Prostate gland (tissue), 2 donors: ENCODE measurements at regions not wholly inside any gene's neighbourhood (a gene's known extent, or its start where the extent isn't known, plus 50 kb on each side); places are given as distances from the start of the nearest gene placed in this dataset.

Source experiments
- DNase-seq: peaks from one replicate; pipeline ENCODE4 v3.0.0-alpha.2; 2019; ENCODE audit warnings: low spot score
- H3K27ac ChIP-seq, 2 donors: fragments of 200-600 bp; sonication (generic); 2 replicates each; pipeline ENCODE4 v1.5.1; 2017 to 2019
- H3K27me3 ChIP-seq: fragments of 200-600 bp; sonication (generic); replicated peaks from 2 replicates; pipeline ENCODE4 v1.5.1; 2019; ENCODE audit not compliant: insufficient read depth
- H3K36me3 ChIP-seq, 2 donors: fragments of 200-600 bp; sonication (generic); 1 replicate in 1 of 2; 2 replicates in 1 of 2; pipeline versions ENCODE4 v1.5.1 to v1.8.1; 2017 to 2019
- H3K4me1 ChIP-seq: fragments of 200-600 bp; sonication (generic); replicated peaks from 2 replicates; pipeline ENCODE4 v1.5.1; 2019
- H3K4me3 ChIP-seq, 2 donors: fragments of 200-600 bp; sonication (generic); 2 replicates each; pipeline ENCODE4 v1.5.1; 2017 to 2019
- H3K9me3 ChIP-seq: fragments of 200-600 bp; sonication (generic); 2 replicates; pipeline ENCODE4 v1.5.1; 2017
- CTCF ChIP-seq, 4 experiments: fragments of 200-600 bp in 2 of 4; fragments of 450-650 bp in 2 of 4; sonication (generic) in 2 of 4; IDR thresholded peaks; 1 replicate in 3 of 4; 2 replicates in 1 of 4; pipeline ENCODE4 v1.5.1; 2016 to 2019; ENCODE audit warnings: antibody characterized with exemption in 4 of 4, mild to moderate bottlenecking in 2 of 4, moderate library complexity in 2 of 4
- POLR2A ChIP-seq: fragments of 450-650 bp; IDR thresholded peaks from one replicate; pipeline ENCODE4 v1.6.1; 2016; ENCODE audit warnings: antibody characterized with exemption, mild to moderate bottlenecking
- POLR2AphosphoS5 ChIP-seq: sonication (generic); formaldehyde crosslinking; IDR thresholded peaks from one replicate; pipeline ENCODE4 v1.6.1; 2017; ENCODE audit warnings: antibody characterized with exemption
- WGBS: methylation state at CpG from one replicate; pipeline ENCODE4 v1.1.5; 2018; 5-methylcytosine and 5-hydroxymethylcytosine counted together
- intact Hi-C: fragments of 100-400 bp; cut with DNase I; formaldehyde crosslinking; loops from one replicate; pipeline ENCODE4 v1.14.2; 2022

- H3K9me3 ChIP-seq: no peaks in the 10 kb centered on the region
- intact Hi-C loops: no loop called here
- no peak for DNase-seq
- TF ChIP-seq CTCF (IDR thresholded peaks at IDR 0.05): no peak
- TF ChIP-seq POLR2AphosphoS5: no peak
- TF ChIP-seq POLR2A: no peak
- H3K4me3 ChIP-seq: no peak overlapping the region
- no peaks in the 10 kb centered on the region for H3K36me3 ChIP-seq
- H3K4me1 ChIP-seq: no peaks in the 10 kb centered on the region
- 63% methylated on average over 4 of the region's 4 CpGs for WGBS
- no peak overlapping the region for H3K27ac ChIP-seq
- H3K27me3 ChIP-seq: no peaks in the 10 kb centered on the region
Observed at GRCh38 chr4:175176710-175177109, 258.6 kb downstream of the ADAM29 start.

GRCh38 chr4:175190654-175191053 is 272.5 kb downstream of the ADAM29 start:
- WGBS: 60% methylated on average over 3 of the region's 3 CpGs
- intact Hi-C loops: no loop called here

GRCh38 chr4:175198056-175198455 is 279.9 kb downstream of the ADAM29 start:
- intact Hi-C loops: no loop called here
- Histone ChIP-seq H3K27ac (no peak overlapping the region), H3K4me3 (no peak overlapping the region), H3K9me3 (no peaks in the 10 kb centered on the region), H3K27me3 (no peaks in the 10 kb centered on the region), H3K4me1 (no peaks in the 10 kb centered on the region), H3K36me3 (no peaks in the 10 kb centered on the region)
- no peak for TF ChIP-seq POLR2A
- TF ChIP-seq POLR2AphosphoS5: no peak
- TF ChIP-seq CTCF (IDR thresholded peaks at IDR 0.05): no peak
- DNase-seq: no peak
- 76% methylated on average over 1 of the region's 1 CpG for WGBS

More at GRCh38 chr4:175190654-175191053, 272.5 kb downstream of the ADAM29 start:
- no peaks in the 10 kb centered on the region for H3K9me3 ChIP-seq
- no peaks in the 10 kb centered on the region for H3K36me3 ChIP-seq
- no peak overlapping the region for H3K4me3 ChIP-seq
- no peak overlapping the region for H3K27ac ChIP-seq
- H3K4me1 ChIP-seq: no peaks in the 10 kb centered on the region
- H3K27me3 ChIP-seq: no peaks in the 10 kb centered on the region
- TF ChIP-seq POLR2A: no peak
- TF ChIP-seq POLR2AphosphoS5: no peak
- TF ChIP-seq CTCF (IDR thresholded peaks at IDR 0.05): no peak
- no peak for DNase-seq

- H3K27me3 ChIP-seq: no peaks in the 10 kb centered on the region
- H3K36me3 ChIP-seq: no peaks in the 10 kb centered on the region
- no peak for DNase-seq
- H3K4me3 ChIP-seq: no peak overlapping the region
- TF ChIP-seq CTCF (IDR thresholded peaks at IDR 0.05): no peak
- TF ChIP-seq POLR2A: no peak
- TF ChIP-seq POLR2AphosphoS5: no peak
- no peaks in the 10 kb centered on the region for H3K4me1 ChIP-seq
- intact Hi-C loops: no loop called here
- 75% methylated on average over 8 of the region's 8 CpGs for WGBS
- no peaks in the 10 kb centered on the region for H3K9me3 ChIP-seq
- no peak overlapping the region for H3K27ac ChIP-seq
Observed at GRCh38 chr4:175215208-175215607, 297.1 kb downstream of the ADAM29 start.

GRCh38 chr4:175215657-175216056 is 297.5 kb downstream of the ADAM29 start:
- Histone ChIP-seq H3K4me3 (no peak overlapping the region), H3K9me3 (no peaks in the 10 kb centered on the region), H3K36me3 (no peaks in the 10 kb centered on the region), H3K27me3 (no peaks in the 10 kb centered on the region), H3K4me1 (no peaks in the 10 kb centered on the region), H3K27ac (no peak overlapping the region)
- DNase-seq: no peak
- WGBS: 95% methylated on average over 1 of the region's 1 CpG
- intact Hi-C loops: no loop called here
- TF ChIP-seq POLR2A (no peak), POLR2AphosphoS5 (no peak), CTCF (IDR thresholded peaks at IDR 0.05) (no peak)
